GM12892 (cell line): ENCODE measurements at regions not wholly inside any gene's neighbourhood (a gene's known extent, or its start where the extent isn't known, plus 50 kb on each side); places are given as distances from the start of the nearest gene placed in this dataset.
"Not testable (repeated sequence)": the region's sequence is repeated elsewhere in the genome, so short reads cannot be mapped to it uniquely, and the experiment has no call there.

Experiments
- POLR2A ChIP-seq: IDR thresholded peaks from 2 replicates; pipeline ENCODE4 v1.6.1; 2011; ENCODE audit warnings: low read depth, low read length, control low read depth
- POLR2AphosphoS5 ChIP-seq: IDR thresholded peaks from 2 replicates; pipeline ENCODE4 v1.6.1; 2011; ENCODE audit warnings: low read depth, low read length, control low read depth
- TAF1 ChIP-seq: IDR thresholded peaks from 2 replicates; pipeline ENCODE4 v1.6.1; 2011; ENCODE audit warnings: low read depth, mild to moderate bottlenecking, control low read depth, low read length, borderline replicate concordance

DNA sequence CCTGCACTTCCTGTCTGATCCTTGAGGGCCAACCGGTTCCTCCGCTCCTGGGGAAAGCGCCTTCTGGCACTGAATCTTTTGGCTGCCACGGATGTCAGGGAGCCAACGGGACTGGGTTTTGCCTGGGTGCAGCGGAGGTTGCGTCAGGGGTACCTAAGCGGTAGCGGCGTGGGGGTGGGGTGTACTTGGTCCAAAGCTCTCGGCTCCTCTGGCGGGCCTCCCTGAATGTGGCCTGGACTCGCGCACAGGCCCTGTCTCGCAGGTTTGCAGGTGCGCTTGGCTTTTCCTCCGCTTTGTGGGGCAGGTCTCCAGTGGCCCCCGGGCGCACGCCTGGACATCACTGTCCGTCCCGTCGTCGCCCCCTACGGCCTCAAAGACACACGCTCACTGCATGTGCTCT, 1410.1 kb upstream of the PCDH10 start:
- TF ChIP-seq POLR2AphosphoS5, TAF1, POLR2A: not testable (repeated sequence)
